Ishikawa (cell line): ENCODE measurements at regions not wholly inside any gene's neighbourhood (a gene's known extent, or its start where the extent isn't known, plus 50 kb on each side); places are given as distances from the start of the nearest gene placed in this dataset.

ENCODE experiments used
- CEBPB ChIP-seq: IDR thresholded peaks from 2 replicates; pipeline ENCODE4 v1.6.1; 2012
- CREB1 ChIP-seq: IDR thresholded peaks from 2 replicates; pipeline ENCODE4 v1.6.1; 2012; ENCODE audit warnings: low read depth
- EGR1 ChIP-seq: IDR thresholded peaks from 2 replicates; pipeline ENCODE4 v1.6.1; 2012
- EP300 ChIP-seq: IDR thresholded peaks from 2 replicates; pipeline ENCODE4 v1.6.1; 2012; ENCODE audit warnings: borderline replicate concordance
- FOXM1 ChIP-seq: IDR thresholded peaks from 2 replicates; pipeline ENCODE4 v1.6.1; 2012; ENCODE audit warnings: low read depth, borderline replicate concordance
- MAX ChIP-seq: IDR thresholded peaks from 2 replicates; pipeline ENCODE4 v1.6.1; 2012
- NFIC ChIP-seq: IDR thresholded peaks from 2 replicates; pipeline ENCODE4 v1.6.1; 2012
- RAD21 ChIP-seq: IDR thresholded peaks from 2 replicates; pipeline ENCODE4 v1.6.1; 2012; ENCODE audit warnings: low read depth
- REST ChIP-seq: IDR thresholded peaks from 2 replicates; pipeline ENCODE4 v1.6.1; 2012; ENCODE audit warnings: low read depth, mild to moderate bottlenecking
- TAF1 ChIP-seq: IDR thresholded peaks from 2 replicates; pipeline ENCODE4 v1.6.1; 2012; ENCODE audit warnings: low read depth, mild to moderate bottlenecking
- TCF12 ChIP-seq: IDR thresholded peaks from 2 replicates; pipeline ENCODE4 v1.6.1; 2012; ENCODE audit warnings: low read depth
- TEAD4 ChIP-seq: IDR thresholded peaks from 2 replicates; pipeline ENCODE4 v1.6.1; 2012
- USF1 ChIP-seq: IDR thresholded peaks from 2 replicates; pipeline ENCODE4 v1.6.1; 2012
- YY1 ChIP-seq: IDR thresholded peaks from 2 replicates; pipeline ENCODE4 v1.6.1; 2012; ENCODE audit warnings: low read depth
- ZBTB7A ChIP-seq: IDR thresholded peaks from 2 replicates; pipeline ENCODE4 v1.6.1; 2012; ENCODE audit warnings: low read depth

- TF ChIP-seq TCF12 (no peak), REST (no peak), CREB1 (no peak), TEAD4 (no peak), NFIC (no peak), EP300 (no peak), TAF1 (no peak), MAX (no peak), RAD21 (no peak), ZBTB7A (no peak), EGR1 (no peak), YY1 (no peak), CEBPB (no peak), FOXM1 (no peak), USF1 (no peak)
These were observed 328.6 kb downstream of the CDH2 start for GRCh38 chr18:27848336-27848735.

- TF ChIP-seq CEBPB (no peak), FOXM1 (no peak), EP300 (no peak), TCF12 (no peak), USF1 (no peak), TEAD4 (no peak)
These were observed 329.5 kb downstream of the CDH2 start for GRCh38 chr18:27847412-27847811.

GRCh38 chr18:27845897-27846296, 331.0 kb downstream of the CDH2 start:
- TF ChIP-seq MAX (no peak), TEAD4 (no peak), CREB1 (no peak), NFIC (no peak), YY1 (no peak), ZBTB7A (no peak), EP300 (no peak), EGR1 (no peak), USF1 (no peak), FOXM1 (no peak), REST (no peak), CEBPB (no peak), RAD21 (no peak)

- TF ChIP-seq MAX (no peak), EGR1 (no peak), FOXM1 (no peak), EP300 (peak; percentile 49; the same call in 1 of the 2 replicates), TEAD4 (peak; percentile 73), REST (no peak), USF1 (no peak), NFIC (no peak), ZBTB7A (no peak), YY1 (no peak), TCF12 (no peak), CEBPB (no peak), CREB1 (no peak), TAF1 (no peak), RAD21 (no peak)
These were observed 332.9 kb downstream of the CDH2 start for GRCh38 chr18:27843783-27844777.
